SU-DHL-6 (cell line): ENCODE measurements at regions not wholly inside any gene's neighbourhood (a gene's known extent, or its start where the extent isn't known, plus 50 kb on each side); places are given as distances from the start of the nearest gene placed in this dataset.
"Not testable (repeated sequence)": the region's sequence is repeated elsewhere in the genome, so short reads cannot be mapped to it uniquely, and the experiment has no call there.

Experiments used
- H2AFZ ChIP-seq: fragments of 200-600 bp; sonication (generic); 2 replicates; pipeline ENCODE4 v1.6.1; 2014; ENCODE audit warnings: low read depth, mild to moderate bottlenecking, moderate library complexity, mixed read lengths, antibody characterized with exemption, low read length; ENCODE audit not compliant: severe bottlenecking
- H3F3A ChIP-seq: fragments of 200-600 bp; shearing (Covaris generic); 2 replicates; pipeline ENCODE4 v1.6.0; 2016; ENCODE audit warnings: antibody characterized with exemption, mild to moderate bottlenecking; ENCODE audit not compliant: insufficient read depth
- H3K27ac ChIP-seq: fragments of 200-600 bp; sonication (generic); 2 replicates; pipeline ENCODE4 v1.5.1; 2016; ENCODE audit warnings: low read depth, mild to moderate bottlenecking, low read length, moderate library complexity, mixed read lengths
- H3K27me3 ChIP-seq: fragments of 200-600 bp; sonication (generic), shearing (Covaris generic); 2 replicates; pipeline ENCODE4 v1.6.0; 2014; ENCODE audit warnings: mild to moderate bottlenecking, low read length
- H3K36me3 ChIP-seq: fragments of 200-600 bp; sonication (generic); 2 replicates; pipeline ENCODE4 v1.6.1; 2014; ENCODE audit warnings: mild to moderate bottlenecking, low read length, mixed read lengths
- H3K4me2 ChIP-seq: fragments of 300-600, 200-600 bp; shearing (Covaris generic), sonication (generic); 2 replicates; pipeline ENCODE4 v1.6.0; 2014; ENCODE audit warnings: low read length, low read depth, mild to moderate bottlenecking; ENCODE audit not compliant: poor library complexity, severe bottlenecking
- H3K4me3 ChIP-seq: fragments of 200-600 bp; sonication (generic); 2 replicates; pipeline ENCODE4 v1.5.1; 2014; ENCODE audit warnings: antibody characterized with exemption, low read length, mild to moderate bottlenecking, mixed read lengths; ENCODE audit not compliant: insufficient read depth, poor library complexity, severe bottlenecking
- H3K79me2 ChIP-seq: fragments of 200-600 bp; sonication (generic); 2 replicates; pipeline ENCODE4 v1.6.1; 2014; ENCODE audit warnings: mild to moderate bottlenecking, low read length, moderate library complexity; ENCODE audit not compliant: insufficient read depth
- H3K9ac ChIP-seq: fragments of 200-600 bp; sonication (generic); 2 replicates; pipeline ENCODE4 v1.7.0; 2014; ENCODE audit warnings: mild to moderate bottlenecking, low read length
- H3K9me2 ChIP-seq: fragments of 200-600 bp; sonication (generic); replicated peaks from 2 replicates; pipeline ENCODE4 v1.6.1; 2014; ENCODE audit warnings: low read length; ENCODE audit not compliant: insufficient read depth
- H3K9me3 ChIP-seq: fragments of 200-600 bp; sonication (generic); 2 replicates; pipeline ENCODE4 v1.6.1; 2014; ENCODE audit warnings: low read length, mixed read lengths; ENCODE audit not compliant: insufficient read depth
- H4K20me1 ChIP-seq: fragments of 200-600 bp; sonication (generic); 2 replicates; pipeline ENCODE4 v1.6.1; 2014; ENCODE audit warnings: low read depth, mild to moderate bottlenecking, antibody characterized with exemption, low read length, moderate library complexity, mixed read lengths
- EZH2phosphoT487 ChIP-seq: fragments of 200-600 bp; sonication (generic), shearing (Covaris generic); conservative IDR thresholded peaks from 2 replicates; pipeline ENCODE4 v1.6.1; 2018; ENCODE audit warnings: mild to moderate bottlenecking, antibody characterized with exemption, low read length, moderate library complexity, mixed read lengths
- TF ChIP-seq, protein P1 (sequence below): fragments of 200-600 bp; sonication (generic); IDR thresholded peaks from one replicate; pipeline ENCODE4 v1.5.1; 2017; ENCODE audit warnings: antibody characterized with exemption, mild to moderate bottlenecking, low read length, moderate library complexity; ENCODE audit not compliant: insufficient read depth, poor library complexity, severe bottlenecking

GRCh38 chr4:64682946-64683345, 273.7 kb upstream of the TECRL start:
- Histone ChIP-seq H3K9me3 (no peaks in the 10 kb centered on the region), H3K79me2 (no peaks in the 10 kb centered on the region)
- TF ChIP-seq, protein P1, sequence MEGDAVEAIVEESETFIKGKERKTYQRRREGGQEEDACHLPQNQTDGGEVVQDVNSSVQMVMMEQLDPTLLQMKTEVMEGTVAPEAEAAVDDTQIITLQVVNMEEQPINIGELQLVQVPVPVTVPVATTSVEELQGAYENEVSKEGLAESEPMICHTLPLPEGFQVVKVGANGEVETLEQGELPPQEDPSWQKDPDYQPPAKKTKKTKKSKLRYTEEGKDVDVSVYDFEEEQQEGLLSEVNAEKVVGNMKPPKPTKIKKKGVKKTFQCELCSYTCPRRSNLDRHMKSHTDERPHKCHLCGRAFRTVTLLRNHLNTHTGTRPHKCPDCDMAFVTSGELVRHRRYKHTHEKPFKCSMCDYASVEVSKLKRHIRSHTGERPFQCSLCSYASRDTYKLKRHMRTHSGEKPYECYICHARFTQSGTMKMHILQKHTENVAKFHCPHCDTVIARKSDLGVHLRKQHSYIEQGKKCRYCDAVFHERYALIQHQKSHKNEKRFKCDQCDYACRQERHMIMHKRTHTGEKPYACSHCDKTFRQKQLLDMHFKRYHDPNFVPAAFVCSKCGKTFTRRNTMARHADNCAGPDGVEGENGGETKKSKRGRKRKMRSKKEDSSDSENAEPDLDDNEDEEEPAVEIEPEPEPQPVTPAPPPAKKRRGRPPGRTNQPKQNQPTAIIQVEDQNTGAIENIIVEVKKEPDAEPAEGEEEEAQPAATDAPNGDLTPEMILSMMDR: no peak
- TF ChIP-seq EZH2phosphoT487: no peak

DNA sequence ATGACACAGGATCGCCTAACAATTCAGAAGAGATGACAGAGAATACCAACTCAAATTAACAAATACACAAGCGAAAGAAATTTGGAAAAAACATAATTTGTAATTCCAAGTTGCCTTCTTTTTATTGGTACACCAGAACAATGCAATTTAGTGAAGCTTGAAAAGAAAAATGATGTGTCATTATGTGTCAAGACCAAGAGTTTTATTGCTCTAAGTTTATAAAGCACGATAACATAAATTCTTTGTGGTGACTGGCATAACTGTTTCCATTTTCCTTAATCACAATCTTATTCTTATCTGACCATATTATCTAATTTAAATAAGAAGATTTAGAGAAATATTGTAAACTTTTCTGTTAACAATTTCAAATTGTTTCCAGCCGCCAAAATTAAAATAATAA, 273.2 kb upstream of the TECRL start:
- TF ChIP-seq, protein P1: no peak
- no peaks in the 10 kb centered on the region for H3K9me2 ChIP-seq

More at GRCh38 chr4:64682946-64683345, 273.7 kb upstream of the TECRL start:
- Histone ChIP-seq H4K20me1 (no peaks in the 10 kb centered on the region), H3K27me3 (no peaks in the 10 kb centered on the region), H3K4me3 (no peak overlapping the region), H3K9me2 (no peaks in the 10 kb centered on the region), H3K9ac (no peak overlapping the region), H3K27ac (no peak overlapping the region), H3F3A (no peaks in the 10 kb centered on the region), H2AFZ (no peak overlapping the region), H3K36me3 (no peaks in the 10 kb centered on the region), H3K4me2 (no peak overlapping the region)

GRCh38 chr4:64673121-64673520, 263.9 kb upstream of the TECRL start:
- not testable (repeated sequence) for H3K9me3 ChIP-seq, H3F3A ChIP-seq, H4K20me1 ChIP-seq, H3K9me2 ChIP-seq, H3K27me3 ChIP-seq, H3K79me2 ChIP-seq, H3K4me3 ChIP-seq, H3K4me2 ChIP-seq, H3K27ac ChIP-seq, H2AFZ ChIP-seq, H3K36me3 ChIP-seq, H3K9ac ChIP-seq

More for the DNA sequence above, 273.2 kb upstream of the TECRL start:
- H3K4me2 ChIP-seq: no peak overlapping the region
- H3K27me3 ChIP-seq: no peaks in the 10 kb centered on the region
- no peaks in the 10 kb centered on the region for H3K36me3 ChIP-seq
- H3K27ac ChIP-seq: no peak overlapping the region
- H3K9ac ChIP-seq: no peak overlapping the region
- no peaks in the 10 kb centered on the region for H3F3A ChIP-seq
- H2AFZ ChIP-seq: no peak overlapping the region
- H3K4me3 ChIP-seq: no peak overlapping the region
- H3K9me3 ChIP-seq: no peaks in the 10 kb centered on the region
- no peaks in the 10 kb centered on the region for H4K20me1 ChIP-seq
- H3K79me2 ChIP-seq: no peaks in the 10 kb centered on the region

DNA sequence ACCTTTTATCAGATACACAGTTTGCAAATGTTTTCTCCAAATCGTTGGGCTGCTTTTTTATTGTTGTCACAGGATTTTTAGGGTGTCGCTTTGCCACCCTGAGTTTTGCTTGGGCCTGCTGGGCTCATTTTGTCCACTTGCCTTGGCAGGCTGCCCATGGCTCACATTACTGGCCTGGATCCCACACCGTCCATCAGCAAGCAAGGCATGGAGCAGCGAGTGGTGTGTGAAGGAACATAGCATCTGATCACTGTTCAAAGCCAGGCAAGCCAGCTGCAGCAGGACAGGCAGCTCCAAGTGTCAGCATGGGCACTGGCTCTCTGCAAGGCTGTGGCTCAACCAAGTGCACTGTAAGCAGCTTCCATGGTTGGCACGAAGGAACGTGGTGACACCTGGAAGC, 261.4 kb upstream of the TECRL start:
- Histone ChIP-seq H3K27ac (no peak overlapping the region), H2AFZ (no peak overlapping the region), H3K4me2 (no peak overlapping the region), H3K9me3 (no peaks in the 10 kb centered on the region), H3K4me3 (no peak overlapping the region), H4K20me1 (no peaks in the 10 kb centered on the region), H3K27me3 (no peaks in the 10 kb centered on the region), H3K36me3 (no peaks in the 10 kb centered on the region), H3K9ac (no peak overlapping the region), H3F3A (no peaks in the 10 kb centered on the region), H3K79me2 (no peaks in the 10 kb centered on the region), H3K9me2 (no peaks in the 10 kb centered on the region)
- TF ChIP-seq, protein P1: no peak
- no peak for TF ChIP-seq EZH2phosphoT487
